SK-N-MC (cell line): ENCODE measurements at regions not wholly inside any gene's neighbourhood (a gene's known extent, or its start where the extent isn't known, plus 50 kb on each side); places are given as distances from the start of the nearest gene placed in this dataset.
"Not testable (repeated sequence)": the region's sequence is repeated elsewhere in the genome, so short reads cannot be mapped to it uniquely, and the experiment has no call there.

Source experiments
- EZH2 ChIP-seq: fragments of 200-600 bp; sonication (generic); IDR thresholded peaks from one replicate; pipeline ENCODE4 v1.6.1; 2017; ENCODE audit warnings: antibody characterized with exemption
- POLR2AphosphoS5 ChIP-seq: IDR thresholded peaks from 2 replicates; pipeline ENCODE4 v1.6.1; 2012; ENCODE audit warnings: mild to moderate bottlenecking, low read depth, low read length, borderline replicate concordance

DNA sequence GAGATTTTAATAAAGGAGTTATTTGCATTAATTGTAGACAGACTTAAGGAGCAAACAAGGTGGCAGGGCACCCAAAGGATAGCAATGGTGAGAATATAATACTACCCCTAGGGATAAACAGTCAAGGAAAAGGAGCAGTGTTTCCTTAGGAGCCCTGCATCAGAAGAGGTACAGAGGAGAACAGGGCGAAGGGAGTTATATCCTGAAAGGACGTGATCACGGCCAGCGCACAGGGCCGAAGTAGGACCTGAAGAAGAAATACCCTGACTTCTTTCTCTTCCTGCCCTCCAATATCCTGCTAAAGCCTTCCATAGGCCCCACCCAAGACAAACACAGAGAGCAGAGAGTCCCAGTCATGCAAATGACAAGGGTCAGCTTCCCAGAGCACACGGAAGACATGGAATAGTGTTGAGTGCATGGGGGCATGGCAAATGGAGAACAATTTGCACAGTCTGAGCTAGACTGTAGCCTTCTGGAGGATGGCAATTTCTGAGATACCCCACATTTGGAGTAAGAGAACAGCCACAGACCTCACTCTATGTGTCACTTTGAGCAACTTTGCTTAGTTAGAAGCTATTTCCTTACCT, 188.2 kb downstream of the ZNF92 start:
- TF ChIP-seq POLR2AphosphoS5, EZH2: not testable (repeated sequence)
